Common myeloid progenitor, CD34-positive (primary cell): ENCODE measurements at regions not wholly inside any gene's neighbourhood (a gene's known extent, or its start where the extent isn't known, plus 50 kb on each side); places are given as distances from the start of the nearest gene placed in this dataset.
A peak's percentile ranks its signal among the peaks of the same experiment; 100 is the strongest.

Experiments
- CTCF ChIA-PET: fragments of 350-600 bp; sonication (Branson Sonifier 250); formaldehyde crosslinking; loops from one replicate; lab custom pipeline; 2021; ENCODE audit warnings: antibody characterized with exemption; lab: Charles Lee
- POLR2A ChIA-PET: fragments of 350-600 bp; sonication (Branson Sonifier 250); formaldehyde crosslinking; loops from one replicate; lab custom pipeline; 2021; ENCODE audit warnings: antibody characterized with exemption; lab: Charles Lee
- DNase-seq, 3 donors: peaks; one replicate each; pipeline versions ENCODE4 v3.0.0 to v3.0.0-alpha.2; 2013
- H3K27ac ChIP-seq, 2 experiments: 1 replicate in 1 of 2; 2 replicates in 1 of 2; pipeline ENCODE4 v1.7.0; 2013; ENCODE audit warnings: inconsistent platforms in 2 of 2, low read length in 2 of 2, mild to moderate bottlenecking in 2 of 2, low read depth in 1 of 2, moderate library complexity in 1 of 2; ENCODE audit not compliant: severe bottlenecking in 2 of 2, insufficient read depth in 1 of 2, poor library complexity in 1 of 2
- H3K27me3 ChIP-seq, 5 experiments: replicated peaks in 2 of 5; 1 replicate in 3 of 5; 2 replicates in 2 of 5; pipeline versions ENCODE4 v1.6.1 to v1.7.0; 2013; ENCODE audit warnings: low read length in 4 of 5, mild to moderate bottlenecking in 2 of 5, moderate library complexity in 2 of 5, inconsistent platforms in 1 of 5; ENCODE audit not compliant: insufficient read depth in 5 of 5, control insufficient read depth in 4 of 5
- H3K36me3 ChIP-seq, 4 experiments: 1 replicate in 2 of 4; 2 replicates in 2 of 4; pipeline versions ENCODE4 v1.6.1 to v1.7.0; 2013; ENCODE audit warnings: low read length in 3 of 4, control low read depth in 1 of 4, mild to moderate bottlenecking in 1 of 4; ENCODE audit not compliant: control insufficient read depth in 4 of 4, insufficient read depth in 4 of 4
- H3K4me1 ChIP-seq, 4 experiments: 1 replicate in 3 of 4; 2 replicates in 1 of 4; pipeline versions ENCODE4 v1.6.1 to v1.7.1; 2013; ENCODE audit warnings: low read length in 3 of 4, mild to moderate bottlenecking in 3 of 4, control low read depth in 1 of 4, inconsistent platforms in 1 of 4, moderate library complexity in 1 of 4; ENCODE audit not compliant: control insufficient read depth in 4 of 4, insufficient read depth in 4 of 4; ENCODE audit errors: control extremely low read depth in 1 of 4
- H3K4me3 ChIP-seq, 7 experiments: 1 replicate in 4 of 7; 2 replicates in 3 of 7; pipeline versions ENCODE4 v1.5.1 to v1.7.0; 2013; ENCODE audit warnings: mild to moderate bottlenecking in 7 of 7, low read length in 6 of 7, moderate library complexity in 6 of 7, inconsistent platforms in 2 of 7, low read depth in 2 of 7, control low read depth in 1 of 7; ENCODE audit not compliant: insufficient read depth in 4 of 7, control insufficient read depth in 1 of 7; ENCODE audit errors: extremely low read depth in 1 of 7
- H3K9me3 ChIP-seq, 5 experiments: 1 replicate in 4 of 5; 2 replicates in 1 of 5; pipeline versions ENCODE4 v1.6.1 to v1.7.1; 2013; ENCODE audit warnings: low read length in 4 of 5, mild to moderate bottlenecking in 2 of 5, inconsistent platforms in 1 of 5, low read depth in 1 of 5, moderate library complexity in 1 of 5; ENCODE audit not compliant: control insufficient read depth in 4 of 5, insufficient read depth in 2 of 5; ENCODE audit errors: control extremely low read depth in 1 of 5
- WGBS: methylation state at CpG from one replicate; pipeline ENCODE4 v1.1.5; 2013; ENCODE audit not compliant: insufficient coverage; 5-methylcytosine and 5-hydroxymethylcytosine counted together

DNA sequence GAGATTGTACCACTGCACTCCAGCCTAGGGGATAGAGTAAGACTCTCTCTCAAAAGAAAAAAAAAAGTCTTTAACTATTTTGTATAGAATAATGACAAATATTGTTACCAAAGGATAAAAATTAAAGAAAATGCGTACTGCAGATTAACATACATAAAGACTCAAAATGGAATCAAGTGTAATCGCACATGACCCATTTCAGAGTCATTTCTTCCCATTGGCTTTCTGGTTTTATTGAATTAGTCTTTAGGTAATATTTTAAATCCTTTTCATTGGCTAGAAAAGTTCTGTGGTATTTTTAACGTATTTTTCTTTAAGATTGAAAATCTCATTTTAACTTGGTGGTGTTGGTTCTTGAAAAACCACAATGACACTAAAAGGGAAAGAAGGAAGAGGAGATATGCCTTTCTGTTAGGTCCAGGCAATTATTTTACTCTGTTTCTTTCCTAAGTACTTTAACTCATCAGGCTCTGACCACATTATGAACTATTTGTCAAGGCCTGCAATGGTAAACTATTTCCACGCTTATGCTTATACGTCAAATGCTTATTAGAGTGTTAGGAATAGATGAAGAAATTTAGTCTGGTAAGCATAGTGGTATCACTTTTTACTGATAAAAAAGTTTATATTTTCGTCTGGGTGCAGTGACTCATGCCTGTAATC is 52.3 kb downstream of the PLEKHG1 start:
- Histone ChIP-seq H3K9me3 (no peaks in the 10 kb centered on the region), H3K4me3 (no peak overlapping the region), H3K27me3 (no peaks in the 10 kb centered on the region), H3K4me1 (peaks cover 0 to 4% (median 0%) of the 10 kb centered on the region in 4 experiments), H3K27ac (no peak overlapping the region), H3K36me3 (no peaks in the 10 kb centered on the region)
- ChIA-PET POLR2A (no interaction called here), CTCF (no interaction called here)
- peak; percentile 6 to 53 (median 27) for DNase-seq
- WGBS = 100% methylated on average over 1 of the region's 6 CpGs

DNA sequence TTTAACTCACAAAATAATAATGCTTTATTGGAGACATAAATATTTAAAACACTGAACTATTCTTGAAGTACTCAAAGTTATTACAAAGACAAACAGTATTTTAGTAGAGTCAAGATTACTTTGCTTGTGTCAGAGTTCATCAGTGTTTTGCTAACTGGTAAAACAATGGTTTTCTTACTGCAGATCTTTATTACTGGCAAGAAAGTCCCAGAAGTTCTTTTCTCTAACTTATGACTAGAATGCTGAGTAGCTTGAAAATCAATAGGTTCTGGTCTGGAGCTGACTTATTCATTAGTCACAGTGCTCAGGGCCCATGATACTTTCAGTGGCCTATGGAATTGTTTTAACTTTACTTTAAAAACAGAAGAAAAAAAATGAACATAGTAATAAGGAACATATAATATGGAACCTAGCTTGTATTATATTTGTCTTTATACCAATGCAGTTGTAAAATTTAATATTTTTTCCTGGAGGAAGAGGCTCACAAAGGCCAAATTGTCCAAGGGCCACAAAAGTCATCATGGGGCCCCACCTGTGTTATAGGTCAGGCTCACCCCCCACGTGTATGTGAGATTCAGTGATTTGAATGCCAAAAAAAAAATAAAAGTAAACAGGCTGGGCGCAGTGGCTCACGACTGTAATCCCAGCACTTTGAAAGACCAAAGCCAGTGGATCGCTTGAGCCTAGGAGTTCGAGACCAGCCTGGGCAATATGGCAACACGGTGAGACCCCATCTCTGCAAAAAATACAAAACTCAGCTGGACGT is 53.3 kb downstream of the PLEKHG1 start:
- no peak for DNase-seq
- CTCF ChIA-PET = interaction anchor here (1.1 kb wide), 1 partner anchor 9 kb away, joined by 3 read pairs; no protein-coding TSS in a partner anchor
- Histone ChIP-seq H3K9me3 (no peaks in the 10 kb centered on the region), H3K4me1 (no peaks in the 10 kb centered on the region), H3K4me3 (no peak overlapping the region), H3K27ac (no peak overlapping the region), H3K36me3 (no peaks in the 10 kb centered on the region), H3K27me3 (no peaks in the 10 kb centered on the region)
- 97% methylated on average over 7 of the region's 7 CpGs for WGBS
- POLR2A ChIA-PET = no interaction called here

DNA sequence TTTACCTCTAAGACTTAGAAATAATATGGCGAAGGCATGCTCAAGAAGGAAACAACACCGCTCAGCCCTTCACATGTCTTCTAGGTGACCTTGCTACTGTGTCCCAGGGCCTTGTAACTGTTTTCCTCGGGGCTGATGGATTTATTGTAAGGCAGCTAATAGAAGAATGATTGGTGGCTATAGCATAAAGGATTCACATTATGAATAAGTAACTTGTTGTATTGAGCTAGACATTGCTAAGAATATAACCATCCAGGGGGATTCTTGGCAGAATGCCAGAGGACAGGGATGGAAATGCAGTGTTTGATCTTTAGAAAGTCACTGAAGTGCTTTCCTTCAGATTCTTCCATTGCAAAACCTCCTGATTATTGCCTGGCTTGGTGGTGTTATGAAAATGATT is 54.9 kb downstream of the PLEKHG1 start:
- no peak for DNase-seq
- Histone ChIP-seq H3K4me3 (no peak overlapping the region), H3K27ac (no peak overlapping the region), H3K9me3 (no peaks in the 10 kb centered on the region), H3K4me1 (no peaks in the 10 kb centered on the region), H3K27me3 (no peaks in the 10 kb centered on the region), H3K36me3 (no peaks in the 10 kb centered on the region)
- ChIA-PET POLR2A (no interaction called here), CTCF (no interaction called here)
- 100% methylated on average over 2 of the region's 3 CpGs for WGBS

DNA sequence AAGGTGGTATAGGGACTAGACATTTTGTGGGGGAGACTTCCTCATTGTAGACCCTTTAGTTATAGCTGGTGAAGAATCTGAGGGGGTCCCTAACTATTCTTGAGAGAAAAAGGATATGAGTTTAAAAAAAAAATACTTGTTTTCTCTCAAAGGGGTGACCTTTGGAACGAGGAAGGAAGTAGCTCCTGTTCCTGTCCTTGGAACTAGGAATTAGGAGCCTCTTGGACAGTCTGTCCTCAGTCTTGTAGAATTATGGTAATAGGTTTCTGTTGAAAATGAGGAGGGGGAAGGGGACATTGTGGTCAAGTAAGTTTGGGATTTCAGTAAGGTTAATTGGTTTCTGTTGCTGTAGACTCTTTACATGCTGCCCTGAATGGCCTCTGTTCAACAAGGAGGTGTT is 56.5 kb downstream of the PLEKHG1 start:
- Histone ChIP-seq H3K4me3 (no peak overlapping the region), H3K36me3 (no peaks in the 10 kb centered on the region), H3K4me1 (no peaks in the 10 kb centered on the region), H3K27ac (no peak overlapping the region), H3K9me3 (no peaks in the 10 kb centered on the region), H3K27me3 (no peaks in the 10 kb centered on the region)
- DNase-seq = no peak
- CTCF ChIA-PET = no interaction called here
- WGBS = 100% methylated on average over 1 of the region's 1 CpG
- POLR2A ChIA-PET = interaction anchor here (0.7 kb wide), 1 partner anchor 1911 kb away, joined by 4 read pairs; no protein-coding TSS in a partner anchor

DNA sequence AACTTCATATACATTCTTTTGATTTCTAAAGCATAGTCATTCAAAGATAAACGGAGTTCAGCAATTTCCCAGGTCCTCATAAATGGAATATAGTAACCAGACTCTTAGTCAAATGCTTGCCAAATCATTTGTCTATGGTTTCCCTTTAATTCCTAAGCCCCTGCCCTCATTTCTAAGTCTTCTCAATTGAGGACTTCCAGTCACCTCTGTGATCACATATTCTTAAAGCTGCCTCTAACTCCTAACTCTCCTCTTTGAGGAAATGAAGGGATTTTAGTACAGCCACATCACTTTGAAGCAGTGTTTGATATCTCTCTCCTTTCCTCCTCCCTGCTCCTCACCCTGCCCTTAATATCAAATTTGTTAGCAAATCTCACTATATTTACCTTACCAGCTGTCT is 58.7 kb downstream of the PLEKHG1 start:
- WGBS = 100% methylated on average over 1 of the region's 1 CpG
- ChIA-PET POLR2A (no interaction called here), CTCF (interaction anchor here (1.7 kb wide), 1 partner anchor 10 kb away, joined by 3 read pairs; no protein-coding TSS in a partner anchor)
- Histone ChIP-seq H3K9me3 (no peaks in the 10 kb centered on the region), H3K4me1 (no peaks in the 10 kb centered on the region), H3K4me3 (no peak overlapping the region), H3K27ac (no peak overlapping the region), H3K27me3 (no peaks in the 10 kb centered on the region), H3K36me3 (no peaks in the 10 kb centered on the region)
- no peak for DNase-seq

DNA sequence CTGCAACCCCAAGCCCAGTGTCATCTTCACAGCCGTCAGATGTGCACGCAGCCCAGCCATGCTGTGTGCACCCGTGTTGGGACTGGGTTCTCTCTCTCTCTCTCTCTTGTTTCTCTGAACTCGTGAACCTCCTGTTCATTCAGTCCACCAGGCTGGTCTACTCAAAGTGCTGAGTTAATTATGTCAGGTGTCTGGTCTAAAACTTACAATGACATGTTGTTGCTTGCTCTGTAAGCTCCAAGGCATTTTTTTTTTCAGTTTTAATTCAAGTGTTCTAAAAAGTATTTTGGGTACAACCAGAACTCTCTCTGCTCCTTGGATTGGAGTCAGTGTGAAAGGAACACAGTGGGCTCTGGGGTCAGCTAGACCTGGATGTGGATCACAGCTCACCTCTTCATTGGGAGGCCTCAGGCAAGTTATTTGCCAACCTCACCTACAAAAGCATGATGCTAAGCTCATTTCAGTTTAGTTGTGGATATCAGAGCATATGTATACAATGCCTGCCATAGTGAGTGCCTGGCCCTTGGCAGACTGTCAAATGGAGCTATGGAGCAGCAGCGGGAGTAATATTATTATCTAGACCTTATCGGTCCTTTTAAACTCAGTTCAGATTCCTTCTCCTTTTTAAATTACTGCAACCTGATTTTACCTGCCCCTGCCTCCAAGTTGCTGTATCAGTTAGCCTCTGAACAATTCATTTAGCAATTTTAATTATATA is 59.5 kb downstream of the PLEKHG1 start:
- H3K27me3 ChIP-seq = no peaks in the 10 kb centered on the region
- no peaks in the 10 kb centered on the region for H3K9me3 ChIP-seq
- no peak for DNase-seq
- ChIA-PET CTCF (interaction anchor here (0.6 kb wide), 1 partner anchor 28 kb away, joined by 3 read pairs; no protein-coding TSS in a partner anchor), POLR2A (no interaction called here)
- WGBS = 86% methylated on average over 3 of the region's 6 CpGs
- H3K36me3 ChIP-seq = no peaks in the 10 kb centered on the region
- no peak overlapping the region for H3K4me3 ChIP-seq
- no peak overlapping the region for H3K27ac ChIP-seq
- H3K4me1 ChIP-seq = no peaks in the 10 kb centered on the region
